Hematopoietic multipotent progenitor cell treated with erythropoietin and hydrocortisone succinate and interleukin-3 and kit ligand, for 17 days (in vitro differentiated cells): ENCODE measurements at regions not wholly inside any gene's neighbourhood (a gene's known extent, or its start where the extent isn't known, plus 50 kb on each side); places are given as distances from the start of the nearest gene placed in this dataset.

Source experiments
- DNase-seq: peaks from one replicate; pipeline ENCODE4 v3.0.0-alpha.2; 2015; ENCODE audit warnings: low spot score

DNA sequence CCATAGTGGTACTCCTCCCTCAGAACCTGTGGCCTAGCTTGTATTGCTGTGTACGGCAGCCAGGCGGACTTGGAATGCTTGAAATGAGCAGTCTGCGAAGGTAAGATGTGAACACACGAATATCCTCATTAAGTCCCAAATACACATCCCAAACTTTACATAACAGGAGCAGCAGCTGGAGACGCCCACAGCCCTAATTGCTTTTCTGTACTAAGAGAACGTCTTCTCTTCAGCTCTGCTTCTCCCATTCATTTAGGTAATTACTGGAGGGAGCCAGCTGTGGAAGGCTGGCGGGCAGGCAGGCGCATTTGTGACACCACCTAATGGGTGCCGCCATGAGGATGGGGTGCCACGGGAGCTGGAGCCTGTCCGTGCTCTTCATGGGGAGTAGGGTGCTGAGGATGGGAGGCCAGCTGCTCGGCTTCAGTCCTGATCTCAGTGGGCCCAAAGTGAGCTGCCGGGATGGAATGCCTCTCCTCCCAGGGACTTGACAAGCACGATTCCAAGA, 66.6 kb upstream of the POU3F1 start:
- DNase-seq, result no peak

GRCh38 chr1:38111589-38111988, 65.0 kb upstream of the POU3F1 start:
- no peak for DNase-seq

DNA sequence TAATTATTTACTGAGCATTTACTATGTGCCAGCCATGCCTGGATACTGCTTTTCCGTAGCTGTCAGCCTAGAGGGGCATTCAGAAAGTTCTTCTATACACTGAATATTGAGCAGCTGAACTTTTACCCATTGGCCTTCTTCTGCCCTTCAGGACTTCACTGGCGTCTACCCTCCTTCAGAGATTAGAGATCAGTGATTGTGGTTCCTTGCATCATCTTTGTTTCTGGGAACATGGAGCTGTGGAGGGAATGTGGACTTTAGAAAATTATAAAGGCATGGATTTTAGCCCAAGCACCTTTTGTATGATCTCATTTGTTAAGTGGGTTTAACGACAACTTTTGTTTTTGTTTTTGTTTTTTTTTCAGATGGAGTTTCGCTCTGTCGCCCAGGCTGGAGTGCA, 58.7 kb upstream of the POU3F1 start:
- DNase-seq, result no peak

- no peak for DNase-seq
Measured at GRCh38 chr1:38102636-38103035, 56.0 kb upstream of the POU3F1 start.

GRCh38 chr1:38101037-38101785, 54.6 kb upstream of the POU3F1 start:
- no peak for DNase-seq

- no peak for DNase-seq
Measured at GRCh38 chr1:38098101-38098847, 51.7 kb upstream of the POU3F1 start.

GRCh38 chr1:38097284-38097898, 50.8 kb upstream of the POU3F1 start:
- DNase-seq, result no peak
